Fibroblast of skin of right quadriceps (primary cell): ENCODE measurements at regions not wholly inside any gene's neighbourhood (a gene's known extent, or its start where the extent isn't known, plus 50 kb on each side); places are given as distances from the start of the nearest gene placed in this dataset.
"Not testable (repeated sequence)": the region's sequence is repeated elsewhere in the genome, so short reads cannot be mapped to it uniquely, and the experiment has no call there.

ENCODE experiments used
- DNase-seq: peaks from one replicate; pipeline ENCODE4 v3.0.0-alpha.2; 2013

- DNase-seq: no peak
Measured at GRCh38 chr22:42217752-42218280, 52.6 kb downstream of the TCF20 start.

GRCh38 chr22:42217019-42217751, 53.3 kb downstream of the TCF20 start:
- DNase-seq: no peak

- no peak for DNase-seq
Measured at GRCh38 chr22:42214633-42215415, 55.6 kb downstream of the TCF20 start.

- no peak for DNase-seq
Measured at GRCh38 chr22:42208362-42208761, 62.1 kb downstream of the TCF20 start.

GRCh38 chr22:42207918-42208317, 62.5 kb downstream of the TCF20 start:
- no peak for DNase-seq

GRCh38 chr22:42203609-42204008, 66.8 kb downstream of the TCF20 start:
- no peak for DNase-seq

GRCh38 chr22:42202669-42203068, 67.8 kb downstream of the TCF20 start:
- peak; percentile 15 for DNase-seq

- no peak for DNase-seq
Measured at GRCh38 chr22:42202048-42202447, 68.4 kb downstream of the TCF20 start.

DNA sequence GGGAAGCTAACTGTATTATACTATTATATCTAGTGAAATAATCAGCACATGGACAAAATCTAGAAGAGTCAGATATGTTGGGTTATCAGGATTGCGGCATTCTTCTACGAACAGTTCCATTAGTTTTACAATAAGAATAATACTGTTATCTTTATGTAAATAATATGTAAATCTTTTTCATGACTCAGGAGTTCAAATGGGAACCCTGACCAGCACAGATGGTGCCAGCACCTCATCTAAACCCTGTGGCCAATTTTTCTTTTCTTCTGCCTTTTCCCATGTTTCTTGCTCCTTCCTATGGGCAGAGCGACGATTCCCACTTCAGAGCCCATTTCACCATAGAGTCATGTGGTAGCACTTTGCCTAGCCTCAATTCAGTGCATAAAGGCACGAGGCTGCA, 68.4 kb upstream of the CYP2D6 start:
- no peak for DNase-seq

GRCh38 chr22:42198226-42198625, 67.6 kb upstream of the CYP2D6 start:
- no peak for DNase-seq

- no peak for DNase-seq
Measured at GRCh38 chr22:42196454-42196853, 65.8 kb upstream of the CYP2D6 start.

DNA sequence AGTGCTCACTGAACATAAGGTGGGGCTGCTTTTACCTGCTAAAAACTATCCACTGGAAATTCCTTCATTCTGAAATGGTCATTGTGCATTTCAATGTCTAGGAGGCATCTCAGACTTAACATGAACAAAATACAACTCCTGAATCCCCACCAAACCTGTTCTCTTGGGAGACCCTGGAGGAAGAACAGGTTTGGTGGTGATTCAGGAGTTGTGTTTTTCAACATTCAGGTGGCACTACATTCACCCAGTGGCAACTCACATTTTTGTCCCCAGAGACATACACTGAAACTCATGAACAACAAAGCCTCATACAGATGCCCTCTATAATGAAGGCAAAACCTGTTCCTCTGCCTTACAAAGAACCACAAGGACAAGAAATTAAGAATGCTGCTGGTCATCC, 64.3 kb upstream of the CYP2D6 start:
- DNase-seq: no peak

DNA sequence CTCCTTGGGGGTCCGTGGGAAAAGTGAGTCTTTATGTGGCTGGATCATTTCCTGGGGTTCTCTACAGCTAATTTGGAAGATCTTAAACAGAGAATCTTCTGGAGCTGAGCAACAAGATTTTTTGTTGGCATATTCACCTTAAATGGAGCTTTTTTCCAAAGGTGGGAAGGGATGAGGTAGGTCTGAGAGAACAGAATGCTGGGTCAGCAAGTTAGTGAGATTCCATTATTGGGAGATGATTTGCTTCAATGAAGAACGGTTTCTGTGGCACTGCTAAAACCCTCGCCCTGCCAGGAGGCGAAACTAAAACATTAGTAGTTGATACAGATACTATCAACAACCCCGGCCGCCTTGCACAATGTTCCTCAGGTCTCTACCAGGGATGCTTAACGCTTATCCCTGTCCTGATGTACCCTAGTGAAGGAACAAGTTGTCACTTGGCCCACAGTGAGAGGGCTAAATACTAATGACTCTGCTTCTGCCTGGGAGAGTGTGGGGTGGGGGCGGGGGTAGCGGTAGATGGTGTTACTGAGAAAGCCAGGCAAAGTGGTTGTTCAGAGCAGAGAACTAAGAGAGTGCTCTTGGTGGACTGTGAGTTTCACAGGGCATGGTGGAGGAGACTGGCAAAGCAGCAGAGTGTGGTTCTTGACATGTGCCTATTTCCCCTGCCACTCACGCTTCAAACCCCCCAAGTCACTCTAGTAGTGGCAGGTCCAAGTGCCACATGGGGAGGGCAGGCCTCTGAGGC, 63.7 kb upstream of the CYP2D6 start:
- DNase-seq: no peak

- no peak for DNase-seq
Measured at GRCh38 chr22:42192547-42192946, 61.9 kb upstream of the CYP2D6 start.

DNA sequence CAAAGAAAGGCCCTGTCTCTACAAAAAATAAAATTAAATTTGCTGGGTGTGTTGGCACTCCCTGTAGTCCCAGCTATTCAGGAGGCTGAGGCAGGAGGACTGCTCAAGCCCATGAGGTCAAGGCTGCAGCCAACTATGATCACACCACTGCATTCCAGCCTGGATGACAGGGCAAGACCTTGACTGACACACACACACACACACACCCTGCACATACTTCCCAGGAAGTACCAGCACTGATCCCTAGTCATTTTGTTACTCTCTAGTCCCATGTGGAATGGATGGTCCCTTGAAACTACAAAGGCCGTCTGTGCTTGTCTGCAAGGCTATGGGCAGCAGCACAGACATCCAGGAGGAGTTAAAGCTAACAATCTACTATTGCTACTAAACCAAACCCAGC, 59.7 kb upstream of the CYP2D6 start:
- no peak for DNase-seq

GRCh38 chr22:42189761-42190160, 59.2 kb upstream of the CYP2D6 start:
- no peak for DNase-seq

DNA sequence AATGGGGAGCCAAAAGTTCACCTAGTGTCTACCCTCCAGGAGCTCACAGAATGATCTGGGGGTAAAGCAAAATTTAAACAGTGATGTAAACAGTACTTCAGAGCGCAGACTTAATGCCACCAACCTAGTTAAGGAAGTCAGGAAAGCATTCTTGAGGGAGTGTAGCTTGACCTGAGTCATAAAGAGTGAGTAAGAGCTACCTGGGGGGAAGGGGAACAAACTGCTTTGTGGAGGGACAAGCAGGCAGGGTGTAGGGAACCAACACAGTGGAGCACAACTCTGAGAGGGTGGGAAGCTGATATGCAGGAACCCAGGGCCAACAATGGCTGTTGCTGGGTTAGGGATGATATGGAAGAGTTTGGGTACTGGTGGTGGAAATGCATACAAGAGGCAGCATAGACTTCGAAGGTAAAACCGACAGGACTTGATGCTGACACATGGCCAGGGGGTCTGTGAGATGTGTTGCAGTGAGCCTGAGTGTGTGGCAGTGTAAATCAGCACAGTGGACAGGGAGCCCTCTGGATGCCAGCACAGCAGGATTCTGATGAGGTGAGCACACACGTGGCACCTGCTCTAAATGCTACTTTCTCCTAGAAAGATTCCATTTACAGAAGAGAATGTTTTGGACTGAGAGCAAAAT, 58.3 kb upstream of the CYP2D6 start:
- DNase-seq: peak; percentile 53

GRCh38 chr22:42187646-42188045, 57.0 kb upstream of the CYP2D6 start:
- DNase-seq: no peak

GRCh38 chr22:42185915-42186439, 55.4 kb upstream of the CYP2D6 start:
- no peak for DNase-seq

- DNase-seq: no peak
Measured at GRCh38 chr22:42184852-42185251, 54.2 kb upstream of the CYP2D6 start.

DNA sequence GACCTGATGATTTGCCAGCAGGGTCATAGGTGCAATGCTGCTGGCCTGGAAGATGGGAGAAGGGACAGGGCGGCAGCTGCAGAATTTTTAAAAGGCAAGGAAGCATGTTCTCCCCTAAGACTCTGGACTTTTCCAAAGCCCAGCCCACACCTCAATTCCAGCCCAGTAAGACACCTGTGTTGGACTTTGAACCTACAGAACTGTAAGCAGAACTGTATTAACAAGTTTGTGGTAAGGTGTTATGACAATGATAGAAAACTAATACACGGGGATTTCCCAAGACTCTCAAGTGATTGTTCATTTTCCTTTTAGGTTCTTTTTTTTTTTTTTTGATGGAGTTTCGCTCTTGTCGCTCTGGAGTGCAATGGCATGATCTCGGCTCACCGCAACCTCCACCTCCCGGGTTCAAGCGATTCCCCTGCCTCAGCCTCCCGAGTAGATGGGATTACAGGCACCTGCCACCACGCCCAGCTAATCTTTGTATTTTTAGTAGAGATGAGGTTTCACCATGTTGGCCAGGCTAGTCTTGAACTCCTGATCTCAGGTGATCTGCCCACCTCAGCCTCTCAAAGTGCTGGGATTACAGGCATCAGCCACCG, 53.0 kb upstream of the CYP2D6 start:
- DNase-seq: not testable (repeated sequence)

DNA sequence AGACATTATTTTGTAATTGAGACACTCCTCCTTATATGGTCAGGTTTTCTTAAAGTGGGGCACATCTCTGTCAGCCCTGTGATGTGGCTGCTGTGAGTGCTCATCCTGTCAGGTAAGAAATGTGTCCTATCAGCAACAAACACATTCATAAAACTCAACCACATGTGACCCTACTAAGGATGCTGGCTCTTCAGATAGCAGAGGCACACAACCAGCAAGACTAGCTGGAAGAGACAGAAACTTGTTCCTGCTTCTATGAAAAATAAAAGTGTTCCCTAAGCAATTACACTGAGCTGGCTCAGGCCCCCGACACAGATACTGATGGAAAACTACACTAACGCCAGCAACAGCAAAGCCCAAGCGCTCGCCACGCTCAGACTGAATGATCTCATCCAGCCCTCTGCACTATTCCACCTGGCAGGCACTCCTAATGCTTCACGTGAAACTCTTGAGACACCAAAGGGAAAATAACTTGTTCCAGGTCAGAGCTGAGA, 49.8 kb upstream of the CYP2D6 start:
- DNase-seq: no peak
